C4-2B (cell line): ENCODE measurements at regions not wholly inside any gene's neighbourhood (a gene's known extent, or its start where the extent isn't known, plus 50 kb on each side); places are given as distances from the start of the nearest gene placed in this dataset.

Source experiments
- H3K27ac ChIP-seq: fragments of 450-650 bp; 2 replicates; pipeline ENCODE4 v1.5.1; 2017
- CTCF ChIP-seq: fragments of 450-650 bp; conservative IDR thresholded peaks from 2 replicates; pipeline ENCODE4 v1.5.1; 2017; ENCODE audit warnings: mild to moderate bottlenecking
- ZFX ChIP-seq: fragments of 450-650 bp; IDR thresholded peaks from 2 replicates; pipeline ENCODE4 v1.6.1; 2017

DNA sequence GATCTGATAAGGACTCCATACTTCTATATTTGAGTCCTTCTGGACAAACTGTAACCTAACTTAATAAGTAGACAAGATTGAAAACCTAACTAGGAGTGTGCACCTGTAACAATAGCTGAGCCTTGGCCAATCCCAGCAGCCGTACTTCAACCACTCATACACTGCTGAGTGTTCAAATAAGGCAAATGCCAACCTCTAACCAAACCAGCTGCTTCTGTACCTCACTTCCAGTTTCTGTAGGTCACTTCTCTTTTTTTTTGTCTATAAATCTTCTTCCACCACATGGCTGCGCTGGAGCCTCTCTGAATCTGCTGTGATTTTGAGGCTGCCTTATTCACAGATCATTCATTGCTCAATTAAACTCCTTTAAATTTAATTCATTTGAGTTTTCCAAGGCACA, 753.2 kb downstream of the DNAJB9 start:
- TF ChIP-seq CTCF (no peak), ZFX (no peak)
- no peak overlapping the region for H3K27ac ChIP-seq

GRCh38 chr7:109331423-109331822, 761.7 kb downstream of the DNAJB9 start:
- TF ChIP-seq ZFX (no peak), CTCF (no peak)
- H3K27ac ChIP-seq, result no peak overlapping the region

- H3K27ac ChIP-seq, result no peak overlapping the region
- TF ChIP-seq ZFX, result no peak
- no peak for TF ChIP-seq CTCF
Observed at GRCh38 chr7:109335951-109336350, 766.3 kb downstream of the DNAJB9 start.

- TF ChIP-seq ZFX (no peak), CTCF (no peak)
- H3K27ac ChIP-seq, result no peak overlapping the region
Observed at GRCh38 chr7:109336531-109336930, 766.9 kb downstream of the DNAJB9 start.

DNA sequence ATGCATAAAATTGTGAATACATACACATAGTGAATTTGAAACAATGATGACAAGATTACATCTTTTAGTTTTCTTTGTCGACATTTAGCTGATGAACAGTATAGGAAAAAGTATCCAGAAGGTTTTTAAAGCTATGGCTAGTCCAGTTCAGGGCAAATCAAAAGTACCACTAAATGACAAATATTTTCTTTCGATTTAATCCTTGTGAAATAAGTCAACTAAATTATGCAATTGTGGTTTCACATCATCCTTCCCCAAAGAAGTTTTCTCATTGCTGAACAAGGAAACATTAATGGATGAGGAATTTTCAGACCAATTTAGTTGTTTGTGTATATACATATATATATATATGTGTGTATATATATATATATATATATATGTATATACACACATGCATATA, 774.0 kb downstream of the DNAJB9 start:
- TF ChIP-seq ZFX, result no peak
- TF ChIP-seq CTCF, result no peak
- H3K27ac ChIP-seq, result no peak overlapping the region

- TF ChIP-seq CTCF, result no peak
- no peak for TF ChIP-seq ZFX
- no peak overlapping the region for H3K27ac ChIP-seq
Observed at GRCh38 chr7:109351493-109351892, 781.8 kb downstream of the DNAJB9 start.

DNA sequence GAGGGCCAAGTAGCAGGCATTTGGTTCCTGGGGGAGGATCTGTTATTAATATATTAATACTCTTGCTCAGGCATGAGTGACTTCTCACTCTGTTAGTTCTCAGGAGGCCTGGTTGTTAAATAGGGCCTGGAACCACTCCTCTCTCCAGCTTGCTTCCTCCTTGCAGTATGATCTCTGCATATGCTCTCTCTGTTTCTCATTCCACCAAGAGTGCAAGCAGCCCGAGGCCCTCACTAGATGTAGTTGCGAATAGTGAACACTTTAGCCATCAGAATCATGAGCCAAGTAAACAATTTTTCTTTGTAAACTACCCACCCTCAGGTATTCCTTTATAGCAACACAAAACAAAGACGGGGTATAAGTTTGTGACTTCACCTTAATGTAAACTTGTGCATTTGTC, 784.3 kb downstream of the DNAJB9 start:
- H3K27ac ChIP-seq, result no peak overlapping the region
- no peak for TF ChIP-seq CTCF
